ENCODE measurements at regions not wholly inside any gene's neighbourhood (a gene's known extent, or its start where the extent isn't known, plus 50 kb on each side); places are given as distances from the start of the nearest gene placed in this dataset.
"Not testable (repeated sequence)": the region's sequence is repeated elsewhere in the genome, so short reads cannot be mapped to it uniquely, and the experiment has no call there.

GRCh38 chr14:105704492-105704891, 178.1 kb downstream of the TMEM121 start:
- not testable (repeated sequence) for H3K9me3 ChIP-seq (ENCODE audit: control insufficient read depth, low read length); H3K9ac ChIP-seq (ENCODE audit: low read length); H3K4me1 ChIP-seq (ENCODE audit: control insufficient read depth, insufficient read depth, low read length)

GRCh38 chr14:105705512-105705861, 179.1 kb downstream of the TMEM121 start:
- H3K9ac ChIP-seq (ENCODE audit: low read length); H3K9me3 ChIP-seq (ENCODE audit: control insufficient read depth, low read length); H3K27me3 ChIP-seq (ENCODE audit: control insufficient read depth, insufficient read depth, low read length); H3K4me3 ChIP-seq (ENCODE audit: low read length); H3K4me1 ChIP-seq (ENCODE audit: control insufficient read depth, insufficient read depth, low read length); H3K36me3 ChIP-seq (ENCODE audit: control insufficient read depth, insufficient read depth, low read length): not testable (repeated sequence)

More at GRCh38 chr14:105704492-105704891, 178.1 kb downstream of the TMEM121 start:
- H3K4me3 ChIP-seq (ENCODE audit: low read length); H3K36me3 ChIP-seq (ENCODE audit: control insufficient read depth, insufficient read depth, low read length); H3K27me3 ChIP-seq (ENCODE audit: control insufficient read depth, insufficient read depth, low read length): not testable (repeated sequence)

GRCh38 chr14:105705862-105706700, 179.7 kb downstream of the TMEM121 start:
- not testable (repeated sequence) for H3K27me3 ChIP-seq (ENCODE audit: control insufficient read depth, insufficient read depth, low read length); H3K4me3 ChIP-seq (ENCODE audit: low read length); H3K9me3 ChIP-seq (ENCODE audit: control insufficient read depth, low read length); H3K9ac ChIP-seq (ENCODE audit: low read length); H3K4me1 ChIP-seq (ENCODE audit: control insufficient read depth, insufficient read depth, low read length); H3K36me3 ChIP-seq (ENCODE audit: control insufficient read depth, insufficient read depth, low read length)

GRCh38 chr14:105706701-105707019, 180.3 kb downstream of the TMEM121 start:
- H3K9ac ChIP-seq (ENCODE audit: low read length); H3K4me1 ChIP-seq (ENCODE audit: control insufficient read depth, insufficient read depth, low read length); H3K36me3 ChIP-seq (ENCODE audit: control insufficient read depth, insufficient read depth, low read length); H3K27me3 ChIP-seq (ENCODE audit: control insufficient read depth, insufficient read depth, low read length); H3K9me3 ChIP-seq (ENCODE audit: control insufficient read depth, low read length); H3K4me3 ChIP-seq (ENCODE audit: low read length): not testable (repeated sequence)

GRCh38 chr14:105707099-105707498, 180.7 kb downstream of the TMEM121 start:
- not testable (repeated sequence) for H3K9me3 ChIP-seq (ENCODE audit: control insufficient read depth, low read length); H3K36me3 ChIP-seq (ENCODE audit: control insufficient read depth, insufficient read depth, low read length); H3K4me3 ChIP-seq (ENCODE audit: low read length); H3K4me1 ChIP-seq (ENCODE audit: control insufficient read depth, insufficient read depth, low read length); H3K9ac ChIP-seq (ENCODE audit: low read length); H3K27me3 ChIP-seq (ENCODE audit: control insufficient read depth, insufficient read depth, low read length)

GRCh38 chr14:105707723-105708151, 181.4 kb downstream of the TMEM121 start:
- not testable (repeated sequence) for H3K9ac ChIP-seq (ENCODE audit: low read length); H3K4me1 ChIP-seq (ENCODE audit: control insufficient read depth, insufficient read depth, low read length); H3K9me3 ChIP-seq (ENCODE audit: control insufficient read depth, low read length); H3K4me3 ChIP-seq (ENCODE audit: low read length); H3K27me3 ChIP-seq (ENCODE audit: control insufficient read depth, insufficient read depth, low read length); H3K36me3 ChIP-seq (ENCODE audit: control insufficient read depth, insufficient read depth, low read length)

GRCh38 chr14:105708251-105709134, 182.1 kb downstream of the TMEM121 start:
- H3K27me3 ChIP-seq (ENCODE audit: control insufficient read depth, insufficient read depth, low read length); H3K36me3 ChIP-seq (ENCODE audit: control insufficient read depth, insufficient read depth, low read length); H3K9ac ChIP-seq (ENCODE audit: low read length); H3K4me3 ChIP-seq (ENCODE audit: low read length); H3K4me1 ChIP-seq (ENCODE audit: control insufficient read depth, insufficient read depth, low read length); H3K9me3 ChIP-seq (ENCODE audit: control insufficient read depth, low read length): not testable (repeated sequence)

- Histone ChIP-seq H3K4me3 (ENCODE audit: low read length) (no peak overlapping the region), H3K27me3 (ENCODE audit: control insufficient read depth, insufficient read depth, low read length) (no peaks in the 10 kb centered on the region), H3K9me3 (ENCODE audit: control insufficient read depth, low read length) (peaks cover 4% of the 10 kb centered on the region), H3K36me3 (ENCODE audit: control insufficient read depth, insufficient read depth, low read length) (no peaks in the 10 kb centered on the region), H3K4me1 (ENCODE audit: control insufficient read depth, insufficient read depth, low read length) (no peaks in the 10 kb centered on the region), H3K9ac (ENCODE audit: low read length) (no peak overlapping the region)
Observed at GRCh38 chr14:105709281-105710118, 183.1 kb downstream of the TMEM121 start.

GRCh38 chr14:105710119-105711043, 184.0 kb downstream of the TMEM121 start:
- no peak overlapping the region for H3K9ac ChIP-seq (ENCODE audit: low read length)
- no peaks in the 10 kb centered on the region for H3K36me3 ChIP-seq (ENCODE audit: control insufficient read depth, insufficient read depth, low read length)
- no peaks in the 10 kb centered on the region for H3K27me3 ChIP-seq (ENCODE audit: control insufficient read depth, insufficient read depth, low read length)
- H3K4me1 ChIP-seq (ENCODE audit: control insufficient read depth, insufficient read depth, low read length): no peaks in the 10 kb centered on the region
- no peak overlapping the region for H3K4me3 ChIP-seq (ENCODE audit: low read length)
- H3K9me3 ChIP-seq (ENCODE audit: control insufficient read depth, low read length): peaks cover 4% of the 10 kb centered on the region

GRCh38 chr14:105711044-105711620, 184.7 kb downstream of the TMEM121 start:
- Histone ChIP-seq H3K9me3 (ENCODE audit: control insufficient read depth, low read length) (peaks cover 4% of the 10 kb centered on the region), H3K4me3 (ENCODE audit: low read length) (no peak overlapping the region), H3K4me1 (ENCODE audit: control insufficient read depth, insufficient read depth, low read length) (no peaks in the 10 kb centered on the region), H3K9ac (ENCODE audit: low read length) (no peak overlapping the region), H3K27me3 (ENCODE audit: control insufficient read depth, insufficient read depth, low read length) (no peaks in the 10 kb centered on the region), H3K36me3 (ENCODE audit: control insufficient read depth, insufficient read depth, low read length) (no peaks in the 10 kb centered on the region)

- no peaks in the 10 kb centered on the region for H3K36me3 ChIP-seq (ENCODE audit: control insufficient read depth, insufficient read depth, low read length)
- H3K9me3 ChIP-seq (ENCODE audit: control insufficient read depth, low read length): peaks cover 4% of the 10 kb centered on the region
- H3K27me3 ChIP-seq (ENCODE audit: control insufficient read depth, insufficient read depth, low read length): no peaks in the 10 kb centered on the region
- no peak overlapping the region for H3K9ac ChIP-seq (ENCODE audit: low read length)
- no peaks in the 10 kb centered on the region for H3K4me1 ChIP-seq (ENCODE audit: control insufficient read depth, insufficient read depth, low read length)
- no peak overlapping the region for H3K4me3 ChIP-seq (ENCODE audit: low read length)
Observed at GRCh38 chr14:105711841-105712460, 185.6 kb downstream of the TMEM121 start.
